Stimulated activated memory B cell treated with anti-CD40 and anti-IgM and Interleukin-4, amounts not matched to agents 10 μg/mL and 1 μg/mL and 100 μg/mL, for 72 hours (primary cell): ENCODE measurements at regions not wholly inside any gene's neighbourhood (a gene's known extent, or its start where the extent isn't known, plus 50 kb on each side); places are given as distances from the start of the nearest gene placed in this dataset.
A peak's percentile ranks its signal among the peaks of the same experiment; 100 is the strongest.

Experiments used
- ATAC-seq: fragments of 150-1000 bp; cut with Tn5 transposase; 2 replicates; pipeline ENCODE4 v1.10.0; 2021
- H3K27ac Mint-ChIP-seq: one replicate; pipeline ENCODE4 v1.8.0; 2022; ENCODE audit warnings: mild to moderate bottlenecking, mixed read lengths
- H3K27me3 Mint-ChIP-seq: one replicate; pipeline ENCODE4 v1.8.0; 2022; ENCODE audit warnings: mixed read lengths
- H3K36me3 Mint-ChIP-seq: one replicate; pipeline ENCODE4 v1.8.0; 2022; ENCODE audit warnings: mixed read lengths
- H3K4me1 Mint-ChIP-seq: one replicate; pipeline ENCODE4 v1.8.0; 2022; ENCODE audit warnings: mixed read lengths
- H3K4me3 Mint-ChIP-seq: one replicate; pipeline ENCODE4 v1.8.0; 2022; ENCODE audit warnings: mild to moderate bottlenecking, moderate library complexity, mixed read lengths
- H3K9me3 Mint-ChIP-seq: one replicate; pipeline ENCODE4 v1.8.0; 2022; ENCODE audit warnings: mixed read lengths

DNA sequence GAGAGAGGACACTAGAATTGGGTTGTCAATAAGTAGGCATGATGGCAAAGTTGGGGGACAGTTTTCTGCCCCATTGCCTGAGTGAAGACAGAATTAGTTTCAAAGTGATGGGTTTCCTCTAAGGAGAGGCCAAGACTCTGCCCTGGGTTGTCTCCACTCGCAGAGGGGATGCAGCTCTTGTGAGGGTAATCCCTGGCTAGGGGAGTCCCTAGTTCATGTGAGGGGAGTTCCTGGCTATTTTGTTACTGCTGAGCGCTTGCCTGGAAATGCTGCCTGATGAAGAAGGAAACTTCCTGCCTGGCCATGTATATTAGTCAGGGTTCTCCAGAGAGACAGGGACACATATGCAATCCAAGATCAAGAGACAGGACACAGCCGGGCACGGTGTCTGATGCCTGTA is 501.5 kb downstream of the BCL11A start:
- Mint-ChIP-seq H3K4me1 (peaks cover 20% of the 10 kb centered on the region), H3K36me3 (no peaks in the 10 kb centered on the region), H3K27ac (peak overlapping the region; percentile 36), H3K4me3 (no peak overlapping the region), H3K27me3 (peaks cover 14% of the 10 kb centered on the region), H3K9me3 (no peaks in the 10 kb centered on the region)
- ATAC-seq, result peak; percentile 34

DNA sequence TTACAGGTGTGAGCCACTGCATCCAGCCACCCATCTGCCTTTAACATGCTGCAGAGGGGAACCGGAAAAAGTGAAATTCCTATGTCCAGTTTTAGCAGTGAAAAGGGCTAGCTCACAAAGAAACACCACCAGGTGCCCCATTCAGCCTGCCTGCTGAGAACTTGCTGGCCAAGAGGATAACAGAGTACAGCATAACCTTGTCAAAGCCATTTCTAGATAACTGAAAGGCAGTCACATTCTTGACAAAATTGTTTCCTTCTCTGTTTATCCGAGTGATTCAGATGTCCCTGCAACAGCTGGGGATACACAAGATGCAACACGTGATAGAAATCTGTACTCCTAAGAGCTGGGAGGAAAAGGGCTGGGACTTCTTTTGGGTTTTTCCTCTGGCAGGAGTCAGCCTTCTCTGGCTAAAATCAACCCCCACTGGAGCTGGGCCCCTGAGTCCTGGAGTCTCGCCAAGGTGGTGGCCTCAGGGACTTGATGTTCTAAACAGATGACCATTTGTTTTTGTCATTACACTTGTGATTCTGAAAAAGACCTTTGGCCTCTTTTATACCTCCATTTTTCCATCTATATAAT is 505.4 kb downstream of the BCL11A start:
- Mint-ChIP-seq H3K27me3 (peaks cover 14% of the 10 kb centered on the region), H3K4me1 (peaks cover 25% of the 10 kb centered on the region), H3K9me3 (no peaks in the 10 kb centered on the region), H3K36me3 (no peaks in the 10 kb centered on the region), H3K27ac (no peak overlapping the region), H3K4me3 (no peak overlapping the region)
- ATAC-seq, result no peak

DNA sequence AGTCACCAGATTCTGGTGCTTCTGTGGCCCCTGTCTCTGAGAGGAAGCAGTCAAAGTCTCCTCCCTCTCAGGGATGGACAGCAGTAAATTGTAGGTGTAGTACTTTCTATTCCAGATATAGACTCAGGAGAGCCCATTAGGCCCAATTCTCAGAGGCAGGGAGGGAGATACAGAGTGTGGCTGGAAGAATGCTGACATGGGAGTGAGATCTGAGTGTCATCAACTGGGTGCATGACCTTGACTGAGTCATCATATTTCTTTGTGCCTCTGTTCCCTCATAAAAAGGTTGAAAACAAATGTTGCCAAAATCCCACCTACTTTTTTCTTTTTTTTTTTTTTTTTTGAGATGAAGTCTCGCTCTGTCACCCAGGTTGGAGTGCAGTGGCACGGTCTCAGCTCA is 506.1 kb downstream of the BCL11A start:
- no peak for ATAC-seq
- H3K36me3 Mint-ChIP-seq, result no peaks in the 10 kb centered on the region
- H3K27ac Mint-ChIP-seq, result no peak overlapping the region
- H3K4me3 Mint-ChIP-seq, result no peak overlapping the region
- H3K4me1 Mint-ChIP-seq, result peaks cover 25% of the 10 kb centered on the region
- H3K9me3 Mint-ChIP-seq, result no peaks in the 10 kb centered on the region
- H3K27me3 Mint-ChIP-seq, result peaks cover 14% of the 10 kb centered on the region

DNA sequence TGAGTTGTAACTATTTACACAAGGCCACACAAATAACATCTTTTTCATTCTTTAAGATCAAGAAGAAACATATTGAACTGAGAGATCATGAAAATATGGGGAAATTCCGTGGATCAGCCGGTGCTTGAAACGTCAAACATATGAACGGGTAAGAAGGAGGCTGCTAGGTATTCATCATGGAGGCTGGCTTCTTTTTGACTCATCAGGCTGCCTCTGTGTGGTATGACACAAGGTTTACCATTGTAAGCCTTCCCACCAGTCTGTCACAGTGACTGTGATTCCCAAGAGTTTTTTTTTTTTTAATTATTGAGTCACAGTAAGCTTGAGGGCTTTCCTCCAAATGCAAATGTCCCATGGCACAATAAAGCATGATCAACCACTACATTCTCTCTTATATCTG is 506.9 kb downstream of the BCL11A start:
- peaks cover 17% of the 10 kb centered on the region for H3K4me1 Mint-ChIP-seq
- H3K27ac Mint-ChIP-seq, result no peak overlapping the region
- no peak for ATAC-seq
- H3K9me3 Mint-ChIP-seq, result no peaks in the 10 kb centered on the region
- H3K27me3 Mint-ChIP-seq, result peaks cover 8% of the 10 kb centered on the region
- H3K4me3 Mint-ChIP-seq, result no peak overlapping the region
- no peaks in the 10 kb centered on the region for H3K36me3 Mint-ChIP-seq

DNA sequence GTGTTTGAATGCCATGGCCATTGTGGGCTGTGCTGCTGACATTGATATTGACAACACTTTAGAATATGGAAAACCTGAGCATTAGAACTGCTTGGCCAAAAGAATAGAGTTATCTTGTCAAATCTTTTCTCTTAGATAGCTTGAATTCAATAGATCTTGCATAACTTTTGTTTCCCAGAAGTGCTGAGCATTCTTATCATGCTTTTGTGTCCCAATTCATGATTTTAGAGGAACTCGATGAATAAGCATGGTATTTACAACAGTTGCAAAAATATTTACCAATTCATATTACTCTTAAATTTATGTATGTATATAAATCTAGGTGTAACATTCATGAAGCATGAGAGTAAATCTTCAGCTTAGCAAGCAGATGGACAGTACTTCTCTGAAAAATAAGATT is 508.0 kb downstream of the BCL11A start:
- Mint-ChIP-seq H3K27me3 (no peaks in the 10 kb centered on the region), H3K36me3 (no peaks in the 10 kb centered on the region), H3K4me3 (no peak overlapping the region), H3K27ac (no peak overlapping the region), H3K9me3 (no peaks in the 10 kb centered on the region), H3K4me1 (peaks cover 13% of the 10 kb centered on the region)
- no peak for ATAC-seq

DNA sequence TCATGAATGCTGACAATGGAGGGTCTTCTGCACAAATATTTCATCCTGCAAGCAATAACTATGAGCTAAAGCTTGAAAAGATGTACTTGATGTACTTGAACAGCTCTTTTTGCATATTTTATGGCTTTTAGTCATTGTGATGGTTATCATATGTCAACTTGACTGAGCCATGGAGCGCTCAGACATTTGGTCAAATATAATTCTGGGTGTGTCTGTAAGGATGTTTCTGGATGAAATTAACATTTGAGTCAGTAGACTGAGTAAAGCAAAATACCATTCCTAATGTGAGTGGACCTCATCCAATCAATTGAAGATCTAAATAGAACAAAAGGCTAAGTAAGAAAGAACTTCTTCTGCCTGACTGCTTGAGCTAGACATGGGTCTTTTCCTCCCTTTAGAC is 509.0 kb downstream of the BCL11A start:
- H3K27me3 Mint-ChIP-seq, result no peaks in the 10 kb centered on the region
- H3K9me3 Mint-ChIP-seq, result no peaks in the 10 kb centered on the region
- no peak for ATAC-seq
- H3K4me1 Mint-ChIP-seq, result peaks cover 13% of the 10 kb centered on the region
- no peaks in the 10 kb centered on the region for H3K36me3 Mint-ChIP-seq
- no peak overlapping the region for H3K4me3 Mint-ChIP-seq
- H3K27ac Mint-ChIP-seq, result no peak overlapping the region

DNA sequence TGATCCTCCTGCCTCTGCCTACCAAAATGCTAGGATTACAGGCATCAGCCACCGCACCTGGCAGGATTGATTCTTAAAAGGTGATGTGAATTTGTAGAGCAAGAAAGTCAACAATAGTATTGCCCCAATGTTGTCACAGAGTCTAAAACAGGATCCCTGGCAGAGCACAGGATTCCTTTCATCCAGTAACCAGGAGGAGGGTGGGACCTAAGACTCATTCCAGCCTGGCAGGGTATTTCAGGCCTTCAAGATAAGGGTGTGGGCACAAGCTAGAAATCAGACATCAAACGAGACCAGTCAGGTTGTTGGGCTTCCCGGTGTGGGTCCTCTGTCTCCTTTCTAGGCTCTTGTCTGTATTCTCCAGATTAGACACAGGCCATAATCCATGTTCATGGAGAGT is 511.4 kb downstream of the BCL11A start:
- ATAC-seq, result no peak
- no peak overlapping the region for H3K27ac Mint-ChIP-seq
- no peak overlapping the region for H3K4me3 Mint-ChIP-seq
- no peaks in the 10 kb centered on the region for H3K36me3 Mint-ChIP-seq
- H3K27me3 Mint-ChIP-seq, result no peaks in the 10 kb centered on the region
- H3K4me1 Mint-ChIP-seq, result peaks cover 13% of the 10 kb centered on the region
- H3K9me3 Mint-ChIP-seq, result no peaks in the 10 kb centered on the region

DNA sequence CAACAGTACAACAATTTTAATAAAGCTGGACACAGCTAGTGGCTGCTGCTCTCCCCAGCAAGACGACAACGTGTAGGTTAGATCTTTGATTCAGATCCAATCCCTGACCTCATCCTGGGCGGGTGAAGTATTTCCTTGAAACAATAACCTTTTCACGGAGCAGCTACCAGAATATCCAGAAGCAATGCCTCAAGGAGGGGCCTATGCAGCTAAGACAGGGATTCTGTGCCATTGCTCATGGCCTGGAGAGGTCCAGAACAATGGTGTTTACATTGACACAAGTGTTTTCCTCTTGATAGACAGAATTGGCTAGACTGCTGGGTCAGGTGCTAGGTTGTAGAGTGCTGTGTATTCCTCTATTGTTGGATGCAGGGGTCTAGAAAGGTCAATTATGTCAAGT is 520.1 kb downstream of the BCL11A start:
- H3K9me3 Mint-ChIP-seq, result peaks cover 23% of the 10 kb centered on the region
- H3K27ac Mint-ChIP-seq, result no peak overlapping the region
- H3K36me3 Mint-ChIP-seq, result peaks cover 10% of the 10 kb centered on the region
- no peak overlapping the region for H3K4me3 Mint-ChIP-seq
- ATAC-seq, result no peak
- no peaks in the 10 kb centered on the region for H3K4me1 Mint-ChIP-seq
- H3K27me3 Mint-ChIP-seq, result no peaks in the 10 kb centered on the region

DNA sequence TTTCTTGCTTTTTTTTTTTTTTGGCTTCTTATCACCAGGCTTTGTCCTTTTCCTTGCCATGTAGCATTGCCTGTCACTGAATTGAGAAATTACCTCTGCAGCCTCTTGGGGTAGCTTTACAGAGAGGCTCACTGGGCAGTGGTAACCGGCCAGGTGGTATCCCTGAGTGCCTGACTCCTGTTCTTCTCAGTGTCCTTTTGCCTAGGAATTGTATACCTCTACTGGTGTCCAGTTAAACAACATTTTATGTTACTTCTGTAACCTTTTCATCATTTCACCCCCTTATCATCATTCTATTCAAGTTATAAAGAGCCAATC is 523.9 kb downstream of the BCL11A start:
- H3K27ac Mint-ChIP-seq, result no peak overlapping the region
- peaks cover 23% of the 10 kb centered on the region for H3K9me3 Mint-ChIP-seq
- H3K4me3 Mint-ChIP-seq, result no peak overlapping the region
- ATAC-seq, result no peak
- no peaks in the 10 kb centered on the region for H3K27me3 Mint-ChIP-seq
- no peaks in the 10 kb centered on the region for H3K4me1 Mint-ChIP-seq
- peaks cover 10% of the 10 kb centered on the region for H3K36me3 Mint-ChIP-seq

DNA sequence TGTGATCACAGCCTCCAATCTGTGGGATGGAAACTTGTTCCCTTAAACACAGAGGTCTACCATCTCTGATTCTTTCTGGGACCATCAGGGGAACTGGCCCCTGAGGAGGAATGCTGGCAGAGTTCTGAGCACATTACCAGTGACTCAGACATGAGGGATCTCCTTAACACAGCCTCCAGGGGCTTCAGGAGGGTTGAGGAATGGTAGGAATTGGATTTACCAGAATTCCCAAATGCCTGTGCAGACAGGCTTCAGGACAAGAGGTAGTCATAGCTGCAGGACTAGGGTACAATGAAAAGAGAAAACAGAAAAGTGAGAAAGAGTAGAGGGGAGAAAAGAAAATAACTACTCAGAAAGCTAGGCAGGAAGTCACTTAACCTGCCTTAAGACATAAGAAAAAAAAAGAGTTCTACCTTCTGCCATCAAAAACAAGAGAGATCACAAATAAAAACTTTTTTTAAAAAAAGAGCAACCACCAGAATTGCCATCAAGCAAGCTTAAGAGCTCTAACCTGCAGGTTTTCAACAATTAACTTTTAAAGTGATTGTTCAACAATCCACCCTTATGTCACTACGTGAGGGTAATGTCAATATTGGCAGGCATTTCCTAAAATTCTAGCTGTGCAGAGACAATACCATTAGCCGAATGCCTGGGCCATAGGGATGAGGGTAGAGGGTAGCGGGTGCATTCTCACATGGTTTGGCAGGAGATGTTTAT is 524.4 kb downstream of the BCL11A start:
- H3K4me3 Mint-ChIP-seq, result no peak overlapping the region

DNA sequence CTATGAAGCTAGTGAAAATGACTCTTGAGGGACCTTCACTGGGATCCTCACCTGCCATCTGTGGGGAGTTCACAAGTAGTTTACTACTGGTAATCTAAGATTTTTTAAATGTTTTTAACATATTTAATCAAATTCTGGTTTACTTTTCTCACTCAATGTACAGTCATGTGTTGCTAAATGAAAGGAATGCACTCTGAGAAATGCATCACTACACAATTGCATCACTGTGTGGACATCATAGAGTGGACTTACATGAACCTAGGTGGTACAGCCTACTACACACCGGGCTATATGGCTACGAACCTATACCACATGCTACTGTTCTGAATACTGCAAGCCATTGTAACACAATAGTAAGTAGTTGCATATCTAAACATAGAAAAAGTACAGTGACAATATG is 528.0 kb downstream of the BCL11A start:
- H3K9me3 Mint-ChIP-seq, result peaks cover 3% of the 10 kb centered on the region
- H3K27me3 Mint-ChIP-seq, result no peaks in the 10 kb centered on the region
- H3K4me3 Mint-ChIP-seq, result no peak overlapping the region
- H3K4me1 Mint-ChIP-seq, result peaks cover 15% of the 10 kb centered on the region
- no peak for ATAC-seq
- H3K27ac Mint-ChIP-seq, result no peak overlapping the region
- H3K36me3 Mint-ChIP-seq, result no peaks in the 10 kb centered on the region

More for the DNA sequence above, 524.4 kb downstream of the BCL11A start:
- Mint-ChIP-seq H3K9me3 (peaks cover 19% of the 10 kb centered on the region), H3K36me3 (peaks cover 10% of the 10 kb centered on the region), H3K27me3 (no peaks in the 10 kb centered on the region), H3K4me1 (peaks cover 5% of the 10 kb centered on the region), H3K27ac (no peak overlapping the region)
- ATAC-seq, result no peak

DNA sequence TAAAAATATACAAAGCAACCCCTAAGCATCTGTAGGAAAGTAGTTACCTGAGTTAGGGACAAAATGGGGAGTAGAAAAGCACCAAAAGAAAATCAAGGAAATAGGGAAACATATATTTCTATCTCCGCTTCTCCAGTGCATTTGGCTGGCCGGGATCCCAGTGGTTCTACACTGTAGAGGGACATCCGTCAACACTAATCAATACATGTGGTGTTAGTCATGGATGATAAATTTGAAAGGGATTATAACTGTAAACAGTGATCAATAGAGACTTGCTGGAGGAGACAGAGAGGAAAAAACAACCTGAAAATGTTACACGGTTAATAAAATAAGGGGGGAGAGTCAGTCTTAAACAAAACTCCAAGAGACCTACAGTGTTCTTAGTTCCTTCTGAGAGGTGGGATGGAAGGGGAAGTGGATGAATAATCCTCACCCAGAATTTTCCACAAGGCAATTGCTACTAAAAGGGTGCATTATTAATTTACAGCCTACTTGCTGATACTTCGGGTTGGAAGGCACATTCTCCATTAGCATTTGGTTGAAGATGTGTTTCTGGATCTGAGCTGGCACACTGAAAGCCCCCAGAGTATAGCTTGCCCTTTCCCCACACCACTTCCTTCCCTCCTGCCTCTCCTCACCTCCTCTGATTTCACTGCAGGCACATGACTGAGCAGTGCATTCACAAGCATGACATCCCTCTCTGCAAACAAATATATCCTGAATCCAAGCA is 530.0 kb downstream of the BCL11A start:
- Mint-ChIP-seq H3K27me3 (no peaks in the 10 kb centered on the region), H3K9me3 (peaks cover 2% of the 10 kb centered on the region), H3K4me1 (peaks cover 15% of the 10 kb centered on the region), H3K36me3 (peaks cover 8% of the 10 kb centered on the region), H3K4me3 (no peak overlapping the region), H3K27ac (no peak overlapping the region)
- ATAC-seq, result peak; percentile 74

DNA sequence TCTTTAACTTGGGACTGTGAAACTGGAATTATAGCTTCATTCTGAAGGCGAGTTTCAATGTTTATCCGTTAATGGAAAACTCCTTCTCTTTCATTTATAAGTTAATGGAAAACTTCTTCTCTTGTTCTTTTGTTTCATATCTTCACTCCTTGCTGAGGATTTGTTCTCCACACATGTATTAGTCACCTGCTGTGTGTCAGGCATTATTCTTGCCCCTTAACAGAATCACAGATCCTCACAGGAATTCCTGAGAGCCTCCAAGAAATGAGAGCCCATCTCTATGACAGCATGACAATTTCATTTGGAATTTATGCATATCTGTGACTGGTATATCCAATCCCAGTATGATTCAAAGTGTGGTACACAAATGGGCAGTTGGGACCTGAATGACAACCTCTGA is 545.8 kb downstream of the BCL11A start:
- Mint-ChIP-seq H3K36me3 (no peaks in the 10 kb centered on the region), H3K9me3 (no peaks in the 10 kb centered on the region), H3K27me3 (no peaks in the 10 kb centered on the region), H3K4me3 (no peak overlapping the region), H3K4me1 (peaks cover 9% of the 10 kb centered on the region), H3K27ac (no peak overlapping the region)
- no peak for ATAC-seq

DNA sequence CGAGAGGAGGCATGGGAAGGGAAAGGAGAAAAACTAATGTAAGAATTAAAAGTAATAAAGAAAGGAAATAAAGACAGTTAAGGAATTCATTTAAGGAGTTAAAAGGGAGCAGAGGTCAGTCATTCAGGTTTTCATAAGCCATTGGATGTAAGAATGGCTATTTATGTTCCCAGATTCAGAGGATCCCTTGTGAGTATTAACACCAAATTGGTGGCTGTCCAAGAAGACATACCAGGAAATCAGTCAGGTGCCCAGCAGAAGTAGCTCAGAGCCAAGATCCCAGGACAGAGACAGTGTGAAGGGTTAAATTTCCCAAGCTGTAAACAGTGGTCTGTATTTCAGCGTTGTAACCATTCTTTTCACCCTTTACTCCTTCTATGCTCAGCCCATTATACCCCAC is 550.4 kb downstream of the BCL11A start:
- no peak for ATAC-seq
- Mint-ChIP-seq H3K4me1 (peaks cover 22% of the 10 kb centered on the region), H3K36me3 (no peaks in the 10 kb centered on the region), H3K27ac (peak overlapping the region; percentile 19), H3K4me3 (no peak overlapping the region), H3K9me3 (no peaks in the 10 kb centered on the region), H3K27me3 (no peaks in the 10 kb centered on the region)

DNA sequence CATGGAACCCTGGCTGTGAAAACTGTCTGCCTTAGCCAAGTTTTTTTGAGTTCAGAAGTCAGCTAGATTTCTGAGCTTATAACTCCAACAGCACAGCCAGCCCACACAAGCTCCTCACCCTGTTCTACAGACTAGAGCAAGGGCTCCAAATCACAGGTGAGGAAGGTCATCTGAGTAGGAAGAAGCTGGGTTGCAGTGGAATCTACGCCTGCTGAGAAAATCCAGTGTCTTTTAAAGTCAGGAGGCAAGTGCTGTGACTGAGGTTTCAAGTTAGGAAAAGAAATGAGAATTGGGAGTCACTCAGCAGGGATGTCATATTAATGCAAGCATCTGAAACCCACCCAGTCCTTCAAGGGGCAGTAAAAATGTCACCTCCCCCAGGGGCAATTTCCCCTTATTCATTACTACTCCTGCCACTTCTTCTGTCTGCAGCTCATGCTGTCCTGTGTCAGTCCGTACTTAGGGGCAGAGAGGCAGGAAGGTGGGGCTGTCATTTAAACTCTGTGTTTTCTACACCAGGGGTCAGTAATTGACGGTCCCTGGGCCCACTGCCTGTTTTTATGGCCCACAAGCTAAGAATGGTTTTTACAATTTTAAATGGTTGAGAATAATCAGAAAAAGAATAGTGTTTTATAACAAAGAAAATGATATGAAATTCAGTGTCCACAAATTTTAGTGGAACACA is 551.1 kb downstream of the BCL11A start:
- no peak for ATAC-seq
- H3K9me3 Mint-ChIP-seq, result no peaks in the 10 kb centered on the region
- H3K36me3 Mint-ChIP-seq, result no peaks in the 10 kb centered on the region
- H3K27me3 Mint-ChIP-seq, result no peaks in the 10 kb centered on the region
- peaks cover 28% of the 10 kb centered on the region for H3K4me1 Mint-ChIP-seq
- H3K27ac Mint-ChIP-seq, result peak overlapping the region; percentile 19
- no peak overlapping the region for H3K4me3 Mint-ChIP-seq
